ENCODE measurements at regions not wholly inside any gene's neighbourhood (a gene's known extent, or its start where the extent isn't known, plus 50 kb on each side); places are given as distances from the start of the nearest gene placed in this dataset.

DNA sequence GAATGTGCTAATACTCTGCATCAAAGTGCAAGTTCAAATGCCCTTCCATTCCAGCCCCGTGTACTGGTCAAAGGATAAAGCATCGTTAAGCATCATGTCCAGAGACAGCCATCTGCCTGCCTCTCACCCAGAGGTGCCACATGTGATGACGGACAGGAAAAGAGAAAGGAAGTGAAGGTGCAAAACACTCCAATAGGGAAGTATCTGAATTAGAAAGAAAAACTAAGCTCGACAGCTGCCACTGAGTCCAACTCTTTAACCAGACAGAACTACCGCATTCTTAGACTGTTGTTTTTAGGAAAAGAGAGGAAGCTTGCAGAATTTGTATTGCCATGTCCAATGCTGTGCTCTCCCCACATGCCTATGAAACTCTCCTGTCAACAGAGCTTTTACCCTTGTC is 465.0 kb upstream of the SOX5 start:
- TF ChIP-seq CTCF (IDR thresholded peaks at IDR 0.05; ENCODE audit: low read depth, low read length) (no peak), POLR2A (IDR thresholded peaks at IDR 0.05; ENCODE audit: extremely low read depth, insufficient read length) (no peak), MYC (IDR thresholded peaks at IDR 0.05; ENCODE audit: low read depth, low read length) (no peak)
- TF ChIP-seq, protein P1, sequence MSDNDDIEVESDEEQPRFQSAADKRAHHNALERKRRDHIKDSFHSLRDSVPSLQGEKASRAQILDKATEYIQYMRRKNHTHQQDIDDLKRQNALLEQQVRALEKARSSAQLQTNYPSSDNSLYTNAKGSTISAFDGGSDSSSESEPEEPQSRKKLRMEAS (IDR thresholded peaks at IDR 0.05; ENCODE audit: low read depth, low read length) = no peak

All from NB4 (cell line).